8988T (cell line): ENCODE measurements at regions not wholly inside any gene's neighbourhood (a gene's known extent, or its start where the extent isn't known, plus 50 kb on each side); places are given as distances from the start of the nearest gene placed in this dataset.
"Not testable (repeated sequence)": the region's sequence is repeated elsewhere in the genome, so short reads cannot be mapped to it uniquely, and the experiment has no call there.

Experiments used
- DNase-seq: peaks from one replicate; pipeline ENCODE4 v3.0.0; 2011

DNA sequence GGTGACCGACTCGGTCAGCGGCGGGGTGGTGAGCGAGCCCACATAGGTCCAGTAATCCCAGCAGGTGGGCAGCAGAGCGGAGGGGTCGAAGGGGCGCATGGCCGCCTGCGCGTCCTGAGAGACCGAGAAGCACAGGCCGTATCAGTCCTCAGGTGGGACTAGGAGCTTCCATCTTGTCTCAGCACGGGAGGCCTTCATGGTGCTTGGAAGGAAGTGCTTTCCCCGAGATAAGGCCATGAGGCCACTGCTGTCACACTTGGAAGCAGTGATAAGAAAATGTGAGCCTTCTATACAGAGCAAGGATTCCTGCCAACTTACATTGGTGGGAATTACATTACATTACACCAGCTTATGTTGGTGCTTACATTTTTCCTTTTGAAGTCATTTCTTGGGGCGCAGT, 62.6 kb upstream of the METTL9 start:
- not testable (repeated sequence) for DNase-seq

DNA sequence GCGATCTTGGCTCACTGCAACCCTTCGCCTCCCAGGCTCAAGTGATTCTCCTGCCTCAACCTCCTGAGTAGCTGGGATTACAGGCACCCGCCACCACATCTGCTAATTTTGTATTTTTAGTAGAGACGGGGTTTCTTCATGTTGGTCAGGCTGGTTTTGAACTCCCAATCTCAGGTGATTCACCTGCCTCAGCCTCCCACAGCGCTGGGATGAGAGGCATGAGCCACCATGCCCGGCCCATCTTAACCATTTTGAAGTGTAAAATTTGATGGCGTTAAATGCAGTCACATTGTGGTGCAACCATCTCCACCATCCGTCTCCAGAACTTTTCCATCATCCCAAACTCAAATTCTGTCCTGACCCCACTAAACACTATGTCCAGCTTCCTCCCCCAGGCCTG, 61.8 kb upstream of the METTL9 start:
- DNase-seq = not testable (repeated sequence)

DNA sequence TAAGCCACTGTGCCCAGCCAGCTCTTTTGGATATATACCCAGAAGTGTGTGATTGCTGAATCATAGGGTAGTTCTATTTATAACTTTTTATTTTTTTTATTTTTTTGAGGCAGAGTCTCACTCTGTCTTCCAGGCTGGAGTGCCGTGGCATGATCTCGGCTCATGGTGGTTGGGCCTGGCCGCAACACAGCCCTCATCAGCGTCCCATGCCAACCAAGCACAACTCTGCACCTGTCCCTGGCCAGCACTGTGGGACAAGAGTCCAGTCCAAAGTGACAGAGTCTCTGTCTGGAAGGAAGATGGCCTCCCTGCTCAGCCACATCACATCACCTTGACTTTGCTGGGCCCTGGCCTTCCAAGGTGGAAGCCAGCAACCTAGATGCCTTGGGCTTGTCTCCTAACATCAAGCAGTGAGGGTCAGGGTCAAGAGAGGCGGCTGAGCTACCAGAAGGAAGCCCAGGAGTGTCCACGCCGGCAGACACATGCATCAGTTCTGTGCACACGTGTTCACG, 60.2 kb upstream of the METTL9 start:
- DNase-seq = not testable (repeated sequence)

DNA sequence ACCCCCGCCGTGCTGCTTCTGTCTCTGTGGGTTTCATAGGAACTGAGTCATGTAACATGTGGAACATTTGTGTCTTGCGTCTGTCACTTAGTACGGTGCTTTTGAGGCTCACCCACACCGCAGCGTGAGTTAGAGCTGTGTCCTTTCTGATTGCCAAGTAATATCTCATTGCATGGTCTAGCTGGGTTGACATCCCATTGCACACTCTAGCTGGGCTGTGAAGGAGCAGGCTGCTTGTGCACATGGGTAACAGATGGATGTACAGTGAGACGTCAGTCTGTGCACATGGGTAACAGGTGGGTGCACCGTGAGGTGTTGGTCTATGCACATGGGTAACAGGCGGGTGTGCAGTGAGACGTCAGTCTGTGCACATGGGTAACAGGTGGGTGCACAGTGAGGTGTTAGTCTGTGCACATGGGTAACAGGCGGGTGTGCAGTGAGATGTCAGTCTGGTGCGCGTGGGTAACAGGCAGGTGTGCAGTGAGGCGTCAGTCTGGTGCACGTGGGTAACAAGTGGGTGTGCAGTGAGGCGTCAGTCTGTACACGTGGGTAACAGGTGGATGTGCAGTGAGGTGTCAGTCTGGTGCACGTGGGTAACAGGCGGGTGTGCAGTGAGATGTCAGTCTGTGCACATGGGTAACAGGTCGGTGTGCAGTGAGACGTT, 58.5 kb upstream of the METTL9 start:
- not testable (repeated sequence) for DNase-seq

DNA sequence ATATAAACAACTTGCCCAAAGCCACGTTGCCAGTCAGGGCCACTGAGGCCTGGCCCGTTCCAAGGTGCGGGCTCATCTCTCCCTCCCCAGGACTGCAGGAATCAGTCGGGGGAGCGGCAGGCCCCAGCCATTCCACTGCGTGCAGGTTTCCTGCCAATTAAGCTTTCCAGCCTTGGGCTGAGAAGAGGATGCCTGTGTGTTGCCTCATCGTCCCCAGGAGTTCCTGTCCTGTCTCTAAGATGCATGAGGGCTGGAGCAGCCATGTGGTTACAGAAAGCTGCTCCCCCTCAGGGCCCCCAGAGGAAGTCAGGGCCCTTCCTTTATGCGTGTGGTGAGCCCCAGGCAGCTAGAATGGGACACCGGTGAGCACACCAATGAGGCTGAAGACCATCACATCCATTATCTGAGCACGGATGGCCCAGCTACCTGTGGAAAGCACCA, 57.7 kb upstream of the METTL9 start:
- DNase-seq = not testable (repeated sequence)

DNA sequence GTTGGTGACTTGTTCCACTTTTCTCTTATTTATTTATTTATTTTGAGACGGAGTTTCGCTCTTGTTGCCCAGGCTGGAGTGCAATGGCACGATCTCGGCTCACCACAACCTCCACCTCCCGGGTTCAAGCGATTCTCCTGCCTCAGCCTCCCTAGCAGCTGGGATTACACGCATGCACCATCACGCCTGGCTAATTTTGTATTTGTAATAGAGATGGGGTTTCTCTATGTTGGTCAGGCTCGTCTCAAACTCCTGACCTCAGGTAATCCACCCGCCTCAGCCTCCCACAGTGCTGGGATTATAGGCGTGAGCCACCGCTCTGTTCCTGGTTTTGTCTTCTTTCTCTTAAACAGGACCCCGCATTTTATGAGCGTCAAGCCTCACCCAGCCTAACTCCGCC, 57.3 kb upstream of the METTL9 start:
- not testable (repeated sequence) for DNase-seq

DNA sequence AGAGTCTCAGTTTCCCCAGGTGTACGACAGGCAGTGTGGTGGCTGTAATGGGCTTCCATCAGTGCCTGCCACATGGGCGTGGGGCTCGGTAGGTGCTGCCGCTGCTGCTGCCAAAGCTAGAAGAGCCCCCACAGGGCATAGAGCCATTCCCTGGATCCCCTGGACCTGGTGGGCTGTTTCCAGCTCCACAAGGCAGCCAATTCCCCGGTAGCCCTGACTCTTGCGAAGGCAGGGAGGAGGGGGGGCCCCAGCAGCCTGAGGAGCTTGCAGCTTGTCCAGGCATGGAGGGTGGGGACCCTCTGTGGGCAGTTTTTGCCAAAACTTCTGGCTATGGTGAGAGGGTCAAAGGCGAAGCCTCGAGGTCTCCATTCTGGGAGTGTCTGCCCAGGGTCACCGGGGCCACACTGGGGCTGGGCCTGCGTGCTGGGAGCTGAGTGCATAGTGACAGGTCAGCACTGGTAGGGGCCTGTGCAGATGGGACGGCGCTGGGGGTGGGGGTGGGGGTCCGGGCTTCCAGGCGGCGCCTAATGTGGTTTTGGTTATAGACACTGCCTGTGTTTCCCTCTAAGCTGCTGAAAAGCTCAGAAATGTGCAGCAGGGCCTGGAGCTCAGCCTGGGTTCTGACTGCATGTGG, 56.8 kb upstream of the METTL9 start:
- not testable (repeated sequence) for DNase-seq

DNA sequence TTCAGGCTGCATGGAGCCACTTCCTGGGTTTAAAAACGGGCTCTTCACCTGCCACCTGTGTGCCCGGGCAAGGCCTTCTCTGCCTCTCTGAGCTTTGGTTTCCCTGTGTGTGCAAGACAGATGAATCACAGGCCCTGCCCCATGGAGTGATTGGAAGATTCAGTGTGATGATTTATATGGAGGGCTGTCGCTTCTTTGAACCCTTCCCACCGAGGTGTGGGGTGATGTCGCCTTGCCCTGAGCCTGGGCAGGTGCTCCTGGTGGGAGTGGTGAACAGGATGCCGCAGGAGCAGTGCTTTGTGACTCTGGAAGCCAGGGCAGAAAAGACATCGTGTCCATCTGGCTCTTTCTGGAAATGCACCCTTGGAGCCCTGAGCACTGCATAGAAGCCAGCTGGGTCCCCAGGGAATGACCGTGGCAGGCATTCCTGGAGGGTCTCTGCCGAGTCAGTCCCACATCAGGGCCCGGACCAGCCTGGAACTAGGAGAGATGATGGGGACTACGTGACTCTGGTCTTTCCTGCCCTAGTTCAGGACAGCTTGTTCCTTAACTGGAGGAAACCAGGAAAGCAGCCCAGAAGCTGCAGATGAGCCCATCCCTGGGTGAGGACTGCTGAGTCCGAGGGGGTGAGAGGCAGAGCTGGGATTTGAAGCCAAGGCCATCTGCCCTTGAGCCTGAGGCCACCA, 56.1 kb upstream of the METTL9 start:
- not testable (repeated sequence) for DNase-seq

DNA sequence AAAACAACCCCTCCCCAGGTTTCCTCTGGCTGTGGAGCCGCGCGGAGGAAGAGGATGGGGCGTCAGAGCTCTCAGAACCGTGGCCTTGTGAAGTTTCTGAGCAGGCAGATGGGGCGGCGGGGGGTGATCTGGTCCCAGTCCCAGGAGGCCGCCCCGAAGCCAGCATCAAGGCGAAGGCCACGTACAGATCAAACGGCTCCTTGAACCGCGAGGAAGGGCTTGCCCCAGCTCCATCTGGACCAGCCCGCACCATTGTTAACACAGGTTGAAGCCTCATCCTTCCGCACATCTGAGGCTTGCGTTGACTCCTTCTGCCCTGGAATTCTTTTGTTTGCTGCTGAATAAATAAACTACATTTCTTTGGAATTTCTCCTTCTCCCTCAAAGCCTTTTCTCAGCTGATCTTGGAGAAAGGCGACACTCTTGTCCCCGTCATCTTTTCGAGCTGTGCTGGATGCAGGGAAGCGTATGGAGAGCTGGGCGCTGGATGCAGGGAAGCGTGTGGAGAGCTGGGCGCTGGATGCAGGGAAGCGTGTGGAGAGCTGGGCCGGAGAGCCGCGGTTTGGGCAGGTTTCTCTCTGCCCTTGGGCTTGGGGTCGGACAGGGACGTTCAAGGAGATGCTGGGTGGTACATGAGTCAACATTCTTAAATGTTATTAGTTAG, 53.6 kb upstream of the METTL9 start:
- DNase-seq = not testable (repeated sequence)

DNA sequence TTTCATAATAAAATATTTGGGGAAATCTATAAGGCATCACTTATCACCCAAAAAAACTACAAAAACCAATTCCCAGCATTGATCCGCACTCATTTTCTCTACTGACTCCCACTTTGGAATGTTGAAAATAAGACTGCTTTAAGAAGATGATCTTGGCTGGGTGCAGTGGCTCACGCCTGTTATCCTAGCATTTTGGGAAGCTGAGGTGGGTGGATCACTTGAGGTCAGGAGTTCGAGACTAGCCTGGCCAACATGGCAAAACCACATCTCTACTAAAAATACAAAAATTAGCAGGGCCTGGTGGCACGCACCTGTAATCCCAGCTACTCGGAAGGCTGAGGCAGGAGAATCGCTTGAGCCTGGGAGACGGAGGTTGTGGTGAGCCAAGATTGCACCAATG, 50.0 kb upstream of the METTL9 start:
- DNase-seq = not testable (repeated sequence)
